ENCODE measurements at regions not wholly inside any gene's neighbourhood (a gene's known extent, or its start where the extent isn't known, plus 50 kb on each side); places are given as distances from the start of the nearest gene placed in this dataset.

DNA sequence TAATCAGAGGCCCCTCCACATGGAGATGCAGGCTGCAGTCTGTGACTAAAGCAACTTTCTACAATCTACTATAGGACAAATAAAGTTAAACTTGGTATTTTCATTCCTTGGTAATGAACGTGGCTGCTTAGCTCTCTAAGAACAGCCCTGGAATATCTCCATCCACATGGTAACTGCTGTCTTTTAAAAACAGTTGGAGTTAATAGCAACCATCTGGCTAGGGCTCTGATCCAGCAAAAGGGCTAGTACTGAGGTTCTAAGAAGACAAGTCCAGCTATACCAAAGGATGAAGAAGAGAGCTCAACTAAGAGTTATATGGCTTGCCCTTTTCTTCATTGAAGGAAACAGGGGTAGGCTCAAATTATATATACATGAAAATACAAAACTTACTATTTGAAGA lies 920.1 kb downstream of the FLRT2 start:
- Histone ChIP-seq H3K4me1 (ENCODE audit: insufficient read depth, low read length) (no peaks in the 10 kb centered on the region), H3K27me3 (ENCODE audit: control insufficient read depth in 1 of 2, insufficient read depth in 2 of 2, low read length in 2 of 2) (no peaks in the 10 kb centered on the region; a peak in 1 of 5 replicates), H3K9ac (ENCODE audit: insufficient read depth, low read depth, low read length) (no peak overlapping the region), H2AFZ (ENCODE audit: low read length) (no peak overlapping the region), H3K4me3 (replicated peaks in 1 of 3; ENCODE audit: insufficient read depth in 1 of 3, low read depth in 2 of 3, low read length in 3 of 3) (no peak overlapping the region), H3K9me3 (ENCODE audit: low read length) (no peaks in the 10 kb centered on the region), H3K27ac (ENCODE audit: extremely low read length, insufficient read depth, low read length) (no peak overlapping the region), H4K20me1 (ENCODE audit: insufficient read depth, low read length) (no peaks in the 10 kb centered on the region), H3K79me2 (ENCODE audit: insufficient read depth, low read length) (no peaks in the 10 kb centered on the region), H3K36me3 (replicated peaks in 1 of 2; ENCODE audit: control insufficient read depth in 1 of 2, insufficient read depth in 2 of 2, low read length in 2 of 2) (no peaks in the 10 kb centered on the region), H3K4me2 (ENCODE audit: low read depth, low read length) (no peak overlapping the region)
- no peak for DNase-seq (ENCODE audit: low spot score)
- in situ Hi-C loops (cut with HindIII; ENCODE audit: extremely low pct_ligation_motif_present, low pct_unique_long_range_greater_than_20kb), result no loop called here
- FAIRE-seq, result no peak
- WGBS (ENCODE audit: low lambda C conversion rate), result 0% methylated on average over 1 of the region's 1 CpG
- BruUV-seq (replicated peaks), result no TSS peak
- POLR2A ChIA-PET, result no interaction called here
- CTCF ChIA-PET (ENCODE audit: low intra/inter-chr PET ratio, low total read pairs), result no interaction called here
- no peak for ATAC-seq
- intact Hi-C loops (cut with micrococcal nuclease; ENCODE audit: unreplicated experiment), result no loop called here
- no peak for TF ChIP-seq TBP (CRISPR knock-in tag; IDR thresholded peaks at IDR 0.05)
- no peak for TF ChIP-seq MTF1 (CRISPR knock-in tag; IDR thresholded peaks at IDR 0.05)
- TF ChIP-seq, protein P1, sequence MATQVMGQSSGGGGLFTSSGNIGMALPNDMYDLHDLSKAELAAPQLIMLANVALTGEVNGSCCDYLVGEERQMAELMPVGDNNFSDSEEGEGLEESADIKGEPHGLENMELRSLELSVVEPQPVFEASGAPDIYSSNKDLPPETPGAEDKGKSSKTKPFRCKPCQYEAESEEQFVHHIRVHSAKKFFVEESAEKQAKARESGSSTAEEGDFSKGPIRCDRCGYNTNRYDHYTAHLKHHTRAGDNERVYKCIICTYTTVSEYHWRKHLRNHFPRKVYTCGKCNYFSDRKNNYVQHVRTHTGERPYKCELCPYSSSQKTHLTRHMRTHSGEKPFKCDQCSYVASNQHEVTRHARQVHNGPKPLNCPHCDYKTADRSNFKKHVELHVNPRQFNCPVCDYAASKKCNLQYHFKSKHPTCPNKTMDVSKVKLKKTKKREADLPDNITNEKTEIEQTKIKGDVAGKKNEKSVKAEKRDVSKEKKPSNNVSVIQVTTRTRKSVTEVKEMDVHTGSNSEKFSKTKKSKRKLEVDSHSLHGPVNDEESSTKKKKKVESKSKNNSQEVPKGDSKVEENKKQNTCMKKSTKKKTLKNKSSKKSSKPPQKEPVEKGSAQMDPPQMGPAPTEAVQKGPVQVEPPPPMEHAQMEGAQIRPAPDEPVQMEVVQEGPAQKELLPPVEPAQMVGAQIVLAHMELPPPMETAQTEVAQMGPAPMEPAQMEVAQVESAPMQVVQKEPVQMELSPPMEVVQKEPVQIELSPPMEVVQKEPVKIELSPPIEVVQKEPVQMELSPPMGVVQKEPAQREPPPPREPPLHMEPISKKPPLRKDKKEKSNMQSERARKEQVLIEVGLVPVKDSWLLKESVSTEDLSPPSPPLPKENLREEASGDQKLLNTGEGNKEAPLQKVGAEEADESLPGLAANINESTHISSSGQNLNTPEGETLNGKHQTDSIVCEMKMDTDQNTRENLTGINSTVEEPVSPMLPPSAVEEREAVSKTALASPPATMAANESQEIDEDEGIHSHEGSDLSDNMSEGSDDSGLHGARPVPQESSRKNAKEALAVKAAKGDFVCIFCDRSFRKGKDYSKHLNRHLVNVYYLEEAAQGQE (IDR thresholded peaks at IDR 0.05; ENCODE audit: borderline replicate concordance in 1 of 2, low read depth in 1 of 2, low read length in 2 of 2), result no peak
- TF ChIP-seq ZNF678 (CRISPR knock-in tag; IDR thresholded peaks at IDR 0.05), result no peak
- no peak for TF ChIP-seq U2AF2 (IDR thresholded peaks at IDR 0.05; ENCODE audit: low read depth, low read length)
- no peak for TF ChIP-seq ZNF598 (CRISPR knock-in tag; IDR thresholded peaks at IDR 0.05; ENCODE audit: borderline replicate concordance)
- TF ChIP-seq CREB1 (IDR thresholded peaks at IDR 0.05), result no peak
- TF ChIP-seq CREB1 (CRISPR knock-in tag; IDR thresholded peaks at IDR 0.05), result no peak
- TF ChIP-seq MTA1 (CRISPR knock-in tag; IDR thresholded peaks at IDR 0.05; ENCODE audit: borderline replicate concordance), result no peak
- no peak for TF ChIP-seq ZNF253 (CRISPR knock-in tag; IDR thresholded peaks at IDR 0.05; ENCODE audit: borderline replicate concordance)
- TF ChIP-seq DNMT1 (CRISPR knock-in tag; IDR thresholded peaks at IDR 0.05), result no peak
- TF ChIP-seq HMG20A (CRISPR knock-in tag; IDR thresholded peaks at IDR 0.05; ENCODE audit: borderline replicate concordance), result no peak
